ENCODE measurements at regions not wholly inside any gene's neighbourhood (a gene's known extent, or its start where the extent isn't known, plus 50 kb on each side); places are given as distances from the start of the nearest gene placed in this dataset.
"Not testable (repeated sequence)": the region's sequence is repeated elsewhere in the genome, so short reads cannot be mapped to it uniquely, and the experiment has no call there.

- DNase-seq, result no peak
These were observed 934.4 kb downstream of the MAT2B start for GRCh38 chr5:164439799-164440198.

GRCh38 chr5:164449460-164449859 lies 944.0 kb downstream of the MAT2B start:
- DNase-seq, result no peak

- DNase-seq, result no peak
These were observed 960.6 kb downstream of the MAT2B start for GRCh38 chr5:164466033-164466432.

GRCh38 chr5:164470312-164470711 lies 964.9 kb downstream of the MAT2B start:
- no peak for DNase-seq

GRCh38 chr5:164472165-164472564 lies 966.7 kb downstream of the MAT2B start:
- DNase-seq, result no peak

GRCh38 chr5:164475339-164475977 lies 970.0 kb downstream of the MAT2B start:
- peak in 1 of 2 donors; percentile 11 for DNase-seq

GRCh38 chr5:164481270-164481669 lies 975.9 kb downstream of the MAT2B start:
- DNase-seq, result no peak

GRCh38 chr5:164482351-164482750 lies 976.9 kb downstream of the MAT2B start:
- no peak for DNase-seq

GRCh38 chr5:164484948-164485347 lies 979.5 kb downstream of the MAT2B start:
- no peak for DNase-seq

- no peak for DNase-seq
These were observed 982.5 kb downstream of the MAT2B start for GRCh38 chr5:164487939-164488338.

- no peak for DNase-seq
These were observed 992.1 kb downstream of the MAT2B start for GRCh38 chr5:164497311-164498064.

GRCh38 chr5:164498438-164498837 lies 993.0 kb downstream of the MAT2B start:
- no peak for DNase-seq

- DNase-seq, result no peak
These were observed 995.4 kb downstream of the MAT2B start for GRCh38 chr5:164500856-164501255.

GRCh38 chr5:164501344-164501743 lies 995.9 kb downstream of the MAT2B start:
- no peak for DNase-seq

GRCh38 chr5:164504141-164504772 lies 998.8 kb downstream of the MAT2B start:
- DNase-seq, result peak in 1 of 2 donors; percentile 36

GRCh38 chr5:164505791-164506190 lies 1000.4 kb downstream of the MAT2B start:
- no peak for DNase-seq

- DNase-seq, result no peak
These were observed 1012.8 kb downstream of the MAT2B start for GRCh38 chr5:164518067-164518740.

GRCh38 chr5:164518741-164519080 lies 1013.3 kb downstream of the MAT2B start:
- DNase-seq, result no peak

GRCh38 chr5:164532235-164532900 lies 1026.9 kb downstream of the MAT2B start:
- DNase-seq, result no peak

- DNase-seq, result not testable (repeated sequence)
These were observed 1028.0 kb downstream of the MAT2B start for GRCh38 chr5:164533426-164533825.

- no peak for DNase-seq
These were observed 1034.8 kb downstream of the MAT2B start for GRCh38 chr5:164540174-164540573.

GRCh38 chr5:164545507-164545906 lies 1040.1 kb downstream of the MAT2B start:
- DNase-seq, result no peak

- DNase-seq, result no peak
These were observed 1048.4 kb downstream of the MAT2B start for GRCh38 chr5:164553851-164554250.

All from bone marrow (tissue), 2 donors.